Liver (tissue), 8 donors: ENCODE measurements at regions not wholly inside any gene's neighbourhood (a gene's known extent, or its start where the extent isn't known, plus 50 kb on each side); places are given as distances from the start of the nearest gene placed in this dataset.

ENCODE experiments used
- DNase-seq: peaks from one replicate; pipeline ENCODE4 v3.0.0-alpha.2; 2017; ENCODE audit warnings: low spot score
- H3K27ac ChIP-seq, 2 donors: one replicate each; pipeline ENCODE4 v1.7.0; 2013; ENCODE audit warnings: inconsistent platforms in 2 of 2, low read length in 2 of 2, control low read depth in 1 of 2, low read depth in 1 of 2, mild to moderate bottlenecking in 1 of 2
- H3K27me3 ChIP-seq, 4 donors: one replicate each; pipeline versions ENCODE4 v1.6.1 to v1.7.0; 2013; ENCODE audit warnings: low read length in 3 of 4, inconsistent platforms in 1 of 4, mild to moderate bottlenecking in 1 of 4, moderate library complexity in 1 of 4; ENCODE audit not compliant: control insufficient read depth in 4 of 4, insufficient read depth in 4 of 4
- H3K36me3 ChIP-seq, 4 donors: one replicate each; pipeline versions ENCODE4 v1.6.1 to v1.7.0; 2013; ENCODE audit warnings: low read length in 3 of 4, mild to moderate bottlenecking in 3 of 4, low read depth in 1 of 4, moderate library complexity in 1 of 4; ENCODE audit not compliant: control insufficient read depth in 4 of 4, insufficient read depth in 3 of 4
- H3K4me1 ChIP-seq, 4 donors: one replicate each; pipeline versions ENCODE4 v1.6.1 to v1.7.0; 2013; ENCODE audit warnings: low read length in 3 of 4, mild to moderate bottlenecking in 3 of 4, moderate library complexity in 1 of 4; ENCODE audit not compliant: control insufficient read depth in 4 of 4, insufficient read depth in 4 of 4
- H3K4me3 ChIP-seq, 3 donors: one replicate each; pipeline versions ENCODE4 v1.6.1 to v1.7.0; 2013; ENCODE audit warnings: low read length in 3 of 3, control low read depth in 1 of 3, low read depth in 1 of 3, mild to moderate bottlenecking in 1 of 3
- H3K9ac ChIP-seq, 2 donors: one replicate each; pipeline ENCODE4 v1.7.0; 2013; ENCODE audit warnings: low read length in 2 of 2, mild to moderate bottlenecking in 2 of 2, moderate library complexity in 2 of 2, control low read depth in 1 of 2, low read depth in 1 of 2
- H3K9me3 ChIP-seq, 4 donors: one replicate each; pipeline versions ENCODE4 v1.6.1 to v1.7.0; 2013; ENCODE audit warnings: low read length in 3 of 4; ENCODE audit not compliant: control insufficient read depth in 4 of 4
- EGR1 ChIP-seq, 2 donors: IDR thresholded peaks; 2 replicates each; pipeline ENCODE4 v1.6.1; 2016 to 2018; ENCODE audit warnings: antibody characterized with exemption in 2 of 2, low read depth in 2 of 2
- FOXA1 ChIP-seq: IDR thresholded peaks from 2 replicates; pipeline ENCODE4 v1.6.1; 2016; ENCODE audit warnings: antibody characterized with exemption
- FOXA2 ChIP-seq: IDR thresholded peaks from 2 replicates; pipeline ENCODE4 v1.6.1; 2016; ENCODE audit warnings: antibody characterized with exemption
- GABPA ChIP-seq, 2 donors: IDR thresholded peaks in 1 of 2; conservative IDR thresholded peaks in 1 of 2; 2 replicates each; pipeline ENCODE4 v1.6.1; 2016; ENCODE audit warnings: antibody characterized with exemption in 2 of 2, mild to moderate bottlenecking in 1 of 2, moderate library complexity in 1 of 2
- HNF4A ChIP-seq, 2 donors: conservative IDR thresholded peaks; 2 replicates each; pipeline ENCODE4 v1.6.1; 2016; ENCODE audit warnings: antibody characterized with exemption in 2 of 2, mild to moderate bottlenecking in 2 of 2
- HNF4G ChIP-seq: IDR thresholded peaks from 2 replicates; pipeline ENCODE4 v1.6.1; 2016; ENCODE audit warnings: antibody characterized with exemption
- JUND ChIP-seq, 2 donors: IDR thresholded peaks; 2 replicates each; pipeline ENCODE4 v1.6.1; 2016; ENCODE audit warnings: antibody characterized with exemption in 2 of 2
- NR2F2 ChIP-seq: IDR thresholded peaks from 2 replicates; pipeline ENCODE4 v1.6.1; 2016; ENCODE audit warnings: antibody characterized with exemption
- RAD21 ChIP-seq, 2 donors: IDR thresholded peaks; 2 replicates each; pipeline ENCODE4 v1.6.1; 2016; ENCODE audit warnings: antibody characterized with exemption in 2 of 2, mild to moderate bottlenecking in 2 of 2
- RXRA ChIP-seq, 2 donors: IDR thresholded peaks; 2 replicates each; pipeline ENCODE4 v1.6.1; 2017 to 2018; ENCODE audit warnings: antibody characterized with exemption in 2 of 2, mild to moderate bottlenecking in 1 of 2
- SP1 ChIP-seq: IDR thresholded peaks from 2 replicates; pipeline ENCODE4 v1.6.1; 2018; ENCODE audit warnings: antibody characterized with exemption, mild to moderate bottlenecking
- TAF1 ChIP-seq: conservative IDR thresholded peaks from 2 replicates; pipeline ENCODE4 v1.6.1; 2016; ENCODE audit warnings: antibody characterized with exemption, mild to moderate bottlenecking
- YY1 ChIP-seq: IDR thresholded peaks from 2 replicates; pipeline ENCODE4 v1.6.1; 2016; ENCODE audit warnings: antibody characterized with exemption, mild to moderate bottlenecking
- WGBS: extraction: QIAGEN DNeasy Blood & Tissue Kit; methylation state at CpG from one replicate; pipeline ENCODE4 v1.1.7; 2013; 5-methylcytosine and 5-hydroxymethylcytosine counted together
- TF ChIP-seq, protein P1 (sequence below): IDR thresholded peaks from 2 replicates; pipeline ENCODE4 v1.6.1; 2016; ENCODE audit warnings: antibody characterized with exemption
- TF ChIP-seq, protein P2 (sequence below): IDR thresholded peaks from 2 replicates; pipeline ENCODE4 v1.6.1; 2016; ENCODE audit warnings: antibody characterized with exemption
- TF ChIP-seq, protein P3 (sequence below): IDR thresholded peaks from 2 replicates; pipeline ENCODE4 v1.6.1; 2016; ENCODE audit warnings: antibody characterized with exemption, mild to moderate bottlenecking
- TF ChIP-seq, protein P4 (sequence below): IDR thresholded peaks from 2 replicates; pipeline ENCODE4 v1.6.1; 2016; ENCODE audit warnings: antibody characterized with exemption
- TF ChIP-seq, protein P5 (sequence below): fragments of 150-350 bp; IDR thresholded peaks from 2 replicates; pipeline ENCODE4 v1.5.1; 2017; ENCODE audit warnings: improper control_type of control experiment, low read depth, low read length; ENCODE audit not compliant: missing input control
- donor health status: healthy.
- donor health status: healthy.
- donor health status: healthy.
- donor health status: healthy.
- donor health status: healthy.

DNA sequence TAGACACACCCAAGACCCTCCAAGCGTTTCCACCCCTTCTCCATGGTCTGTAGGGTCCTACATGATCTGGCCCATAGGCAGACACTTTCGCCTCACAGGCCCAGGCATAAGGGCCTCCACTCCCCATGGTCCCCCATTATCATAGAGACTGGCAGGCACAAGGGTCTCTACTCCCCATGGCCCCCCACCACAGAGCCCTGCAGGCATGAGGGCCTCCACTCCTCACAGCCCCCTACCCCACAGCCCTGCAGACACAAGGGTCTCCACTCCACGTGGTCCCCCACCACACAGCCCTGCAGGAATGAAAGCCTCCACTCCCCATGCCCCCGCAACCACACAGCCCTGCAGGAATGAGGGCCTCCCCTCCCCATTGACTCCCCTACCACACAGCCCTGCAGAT is 159.7 kb upstream of the AGAP1 start:
- WGBS: 66% methylated on average over 4 of the region's 4 CpGs
- Histone ChIP-seq H3K4me3 (no peak overlapping the region), H3K36me3 (no peaks in the 10 kb centered on the region), H3K9me3 (peaks cover 0 to 3% (median 0%) of the 10 kb centered on the region in 4 donors), H3K4me1 (no peaks in the 10 kb centered on the region), H3K9ac (no peak overlapping the region), H3K27me3 (no peaks in the 10 kb centered on the region), H3K27ac (no peak overlapping the region)
- no peak for TF ChIP-seq RAD21 (IDR thresholded peaks at IDR 0.05)
- TF ChIP-seq, protein P1, sequence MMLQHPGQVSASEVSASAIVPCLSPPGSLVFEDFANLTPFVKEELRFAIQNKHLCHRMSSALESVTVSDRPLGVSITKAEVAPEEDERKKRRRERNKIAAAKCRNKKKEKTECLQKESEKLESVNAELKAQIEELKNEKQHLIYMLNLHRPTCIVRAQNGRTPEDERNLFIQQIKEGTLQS: no peak
- no peak for TF ChIP-seq RXRA (IDR thresholded peaks at IDR 0.05)
- no peak for TF ChIP-seq FOXA2
- TF ChIP-seq YY1: no peak
- TF ChIP-seq, protein P2, sequence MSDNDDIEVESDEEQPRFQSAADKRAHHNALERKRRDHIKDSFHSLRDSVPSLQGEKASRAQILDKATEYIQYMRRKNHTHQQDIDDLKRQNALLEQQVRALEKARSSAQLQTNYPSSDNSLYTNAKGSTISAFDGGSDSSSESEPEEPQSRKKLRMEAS: no peak
- no peak for TF ChIP-seq EGR1 (IDR thresholded peaks at IDR 0.05; ENCODE audit: low read depth in 2 of 2)
- TF ChIP-seq SP1: no peak
- TF ChIP-seq HNF4G: no peak
- no peak for TF ChIP-seq GABPA (IDR thresholded peaks at IDR 0.05 in 1 of 2, conservative IDR thresholded peaks at IDR 0.05 in 1 of 2)
- TF ChIP-seq NR2F2: no peak
- no peak for TF ChIP-seq FOXA1
- TF ChIP-seq, protein P3, sequence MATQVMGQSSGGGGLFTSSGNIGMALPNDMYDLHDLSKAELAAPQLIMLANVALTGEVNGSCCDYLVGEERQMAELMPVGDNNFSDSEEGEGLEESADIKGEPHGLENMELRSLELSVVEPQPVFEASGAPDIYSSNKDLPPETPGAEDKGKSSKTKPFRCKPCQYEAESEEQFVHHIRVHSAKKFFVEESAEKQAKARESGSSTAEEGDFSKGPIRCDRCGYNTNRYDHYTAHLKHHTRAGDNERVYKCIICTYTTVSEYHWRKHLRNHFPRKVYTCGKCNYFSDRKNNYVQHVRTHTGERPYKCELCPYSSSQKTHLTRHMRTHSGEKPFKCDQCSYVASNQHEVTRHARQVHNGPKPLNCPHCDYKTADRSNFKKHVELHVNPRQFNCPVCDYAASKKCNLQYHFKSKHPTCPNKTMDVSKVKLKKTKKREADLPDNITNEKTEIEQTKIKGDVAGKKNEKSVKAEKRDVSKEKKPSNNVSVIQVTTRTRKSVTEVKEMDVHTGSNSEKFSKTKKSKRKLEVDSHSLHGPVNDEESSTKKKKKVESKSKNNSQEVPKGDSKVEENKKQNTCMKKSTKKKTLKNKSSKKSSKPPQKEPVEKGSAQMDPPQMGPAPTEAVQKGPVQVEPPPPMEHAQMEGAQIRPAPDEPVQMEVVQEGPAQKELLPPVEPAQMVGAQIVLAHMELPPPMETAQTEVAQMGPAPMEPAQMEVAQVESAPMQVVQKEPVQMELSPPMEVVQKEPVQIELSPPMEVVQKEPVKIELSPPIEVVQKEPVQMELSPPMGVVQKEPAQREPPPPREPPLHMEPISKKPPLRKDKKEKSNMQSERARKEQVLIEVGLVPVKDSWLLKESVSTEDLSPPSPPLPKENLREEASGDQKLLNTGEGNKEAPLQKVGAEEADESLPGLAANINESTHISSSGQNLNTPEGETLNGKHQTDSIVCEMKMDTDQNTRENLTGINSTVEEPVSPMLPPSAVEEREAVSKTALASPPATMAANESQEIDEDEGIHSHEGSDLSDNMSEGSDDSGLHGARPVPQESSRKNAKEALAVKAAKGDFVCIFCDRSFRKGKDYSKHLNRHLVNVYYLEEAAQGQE: no peak
- no peak for TF ChIP-seq HNF4A (conservative IDR thresholded peaks at IDR 0.05)
- no peak for TF ChIP-seq JUND (IDR thresholded peaks at IDR 0.05)
- TF ChIP-seq, protein P4, sequence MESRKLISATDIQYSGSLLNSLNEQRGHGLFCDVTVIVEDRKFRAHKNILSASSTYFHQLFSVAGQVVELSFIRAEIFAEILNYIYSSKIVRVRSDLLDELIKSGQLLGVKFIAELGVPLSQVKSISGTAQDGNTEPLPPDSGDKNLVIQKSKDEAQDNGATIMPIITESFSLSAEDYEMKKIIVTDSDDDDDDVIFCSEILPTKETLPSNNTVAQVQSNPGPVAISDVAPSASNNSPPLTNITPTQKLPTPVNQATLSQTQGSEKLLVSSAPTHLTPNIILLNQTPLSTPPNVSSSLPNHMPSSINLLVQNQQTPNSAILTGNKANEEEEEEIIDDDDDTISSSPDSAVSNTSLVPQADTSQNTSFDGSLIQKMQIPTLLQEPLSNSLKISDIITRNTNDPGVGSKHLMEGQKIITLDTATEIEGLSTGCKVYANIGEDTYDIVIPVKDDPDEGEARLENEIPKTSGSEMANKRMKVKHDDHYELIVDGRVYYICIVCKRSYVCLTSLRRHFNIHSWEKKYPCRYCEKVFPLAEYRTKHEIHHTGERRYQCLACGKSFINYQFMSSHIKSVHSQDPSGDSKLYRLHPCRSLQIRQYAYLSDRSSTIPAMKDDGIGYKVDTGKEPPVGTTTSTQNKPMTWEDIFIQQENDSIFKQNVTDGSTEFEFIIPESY: no peak
- TF ChIP-seq, protein P5, sequence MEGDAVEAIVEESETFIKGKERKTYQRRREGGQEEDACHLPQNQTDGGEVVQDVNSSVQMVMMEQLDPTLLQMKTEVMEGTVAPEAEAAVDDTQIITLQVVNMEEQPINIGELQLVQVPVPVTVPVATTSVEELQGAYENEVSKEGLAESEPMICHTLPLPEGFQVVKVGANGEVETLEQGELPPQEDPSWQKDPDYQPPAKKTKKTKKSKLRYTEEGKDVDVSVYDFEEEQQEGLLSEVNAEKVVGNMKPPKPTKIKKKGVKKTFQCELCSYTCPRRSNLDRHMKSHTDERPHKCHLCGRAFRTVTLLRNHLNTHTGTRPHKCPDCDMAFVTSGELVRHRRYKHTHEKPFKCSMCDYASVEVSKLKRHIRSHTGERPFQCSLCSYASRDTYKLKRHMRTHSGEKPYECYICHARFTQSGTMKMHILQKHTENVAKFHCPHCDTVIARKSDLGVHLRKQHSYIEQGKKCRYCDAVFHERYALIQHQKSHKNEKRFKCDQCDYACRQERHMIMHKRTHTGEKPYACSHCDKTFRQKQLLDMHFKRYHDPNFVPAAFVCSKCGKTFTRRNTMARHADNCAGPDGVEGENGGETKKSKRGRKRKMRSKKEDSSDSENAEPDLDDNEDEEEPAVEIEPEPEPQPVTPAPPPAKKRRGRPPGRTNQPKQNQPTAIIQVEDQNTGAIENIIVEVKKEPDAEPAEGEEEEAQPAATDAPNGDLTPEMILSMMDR: no peak
- TF ChIP-seq TAF1: no peak
- no peak for DNase-seq
